Breast epithelium (tissue), 4 donors: ENCODE measurements at regions not wholly inside any gene's neighbourhood (a gene's known extent, or its start where the extent isn't known, plus 50 kb on each side); places are given as distances from the start of the nearest gene placed in this dataset.

Source experiments
- DNase-seq, 2 donors: peaks; one replicate each; pipeline ENCODE4 v3.0.0-alpha.2; 2019; ENCODE audit warnings: low spot score in 2 of 2
- H3K27ac ChIP-seq, 2 donors: fragments of 200-600 bp; sonication (generic) in 1 of 2; one replicate each; pipeline ENCODE4 v1.5.1; 2016 to 2019; ENCODE audit warnings: mild to moderate bottlenecking in 1 of 2
- H3K27me3 ChIP-seq, 2 donors: fragments of 200-600 bp; sonication (generic) in 1 of 2; one replicate each; pipeline versions ENCODE4 v1.5.1 to v1.6.0; 2017 to 2019; ENCODE audit warnings: control low read depth in 1 of 2, mild to moderate bottlenecking in 1 of 2
- H3K36me3 ChIP-seq: fragments of 200-600 bp; one replicate; pipeline ENCODE4 v1.5.1; 2019
- H3K4me1 ChIP-seq, 2 donors: fragments of 200-600 bp; sonication (generic); one replicate each; pipeline ENCODE4 v1.5.1; 2016 to 2019; ENCODE audit warnings: control low read depth in 1 of 2
- H3K4me3 ChIP-seq, 3 donors: fragments of 200-600 bp; sonication (generic); 1 replicate in 2 of 3; 2 replicates in 1 of 3; pipeline ENCODE4 v1.5.1; 2016 to 2019; ENCODE audit warnings: mild to moderate bottlenecking in 3 of 3, moderate library complexity in 2 of 3
- H3K9me3 ChIP-seq, 2 donors: fragments of 200-600 bp; sonication (generic) in 1 of 2; one replicate each; pipeline ENCODE4 v1.5.1; 2016 to 2019; ENCODE audit warnings: control low read depth in 1 of 2
- CTCF ChIP-seq, 3 donors: fragments of 450-650 bp; IDR thresholded peaks; one replicate each; pipeline ENCODE4 v1.5.1; 2016 to 2017; ENCODE audit warnings: antibody characterized with exemption in 3 of 3, mild to moderate bottlenecking in 3 of 3, moderate library complexity in 3 of 3
- POLR2A ChIP-seq: fragments of 450-650 bp; IDR thresholded peaks from one replicate; pipeline ENCODE4 v1.6.1; 2016; ENCODE audit warnings: antibody characterized with exemption, mild to moderate bottlenecking, moderate library complexity
- POLR2AphosphoS5 ChIP-seq, 3 donors: sonication (generic); formaldehyde crosslinking; IDR thresholded peaks; one replicate each; pipeline ENCODE4 v1.6.1; 2017; ENCODE audit warnings: antibody characterized with exemption in 3 of 3
- intact Hi-C: fragments of 100-400 bp; cut with DNase I; formaldehyde crosslinking; loops from one replicate; pipeline ENCODE4 v1.15.1; 2023; ENCODE audit warnings: low total_unique reads

GRCh38 chr12:108401964-108402363, 62.9 kb upstream of the CMKLR1 start:
- intact Hi-C loops = no loop called here
- H3K4me1 ChIP-seq = no peaks in the 10 kb centered on the region
- H3K9me3 ChIP-seq = peaks cover 0 to 13% of the 10 kb centered on the region in 2 donors
- no peak overlapping the region for H3K4me3 ChIP-seq
- H3K36me3 ChIP-seq = no peaks in the 10 kb centered on the region
- no peak for TF ChIP-seq POLR2AphosphoS5 (IDR thresholded peaks at IDR 0.05)
- no peak for TF ChIP-seq CTCF (IDR thresholded peaks at IDR 0.05)
- TF ChIP-seq POLR2A = no peak
- no peak overlapping the region for H3K27ac ChIP-seq
- H3K27me3 ChIP-seq = no peaks in the 10 kb centered on the region
- DNase-seq = no peak

- intact Hi-C loops = no loop called here
- no peak for TF ChIP-seq POLR2A
- TF ChIP-seq CTCF (IDR thresholded peaks at IDR 0.05) = no peak
- no peak for TF ChIP-seq POLR2AphosphoS5 (IDR thresholded peaks at IDR 0.05)
- peaks cover 0 to 5% of the 10 kb centered on the region in 2 donors for H3K9me3 ChIP-seq
- no peaks in the 10 kb centered on the region for H3K36me3 ChIP-seq
- H3K27me3 ChIP-seq = no peaks in the 10 kb centered on the region
- no peak overlapping the region for H3K4me3 ChIP-seq
- H3K27ac ChIP-seq = no peak overlapping the region
- DNase-seq = no peak
- no peaks in the 10 kb centered on the region for H3K4me1 ChIP-seq
Measured at GRCh38 chr12:108400900-108401480, 61.9 kb upstream of the CMKLR1 start.

- Histone ChIP-seq H3K4me1 (no peaks in the 10 kb centered on the region), H3K4me3 (no peak overlapping the region), H3K36me3 (no peaks in the 10 kb centered on the region), H3K27ac (no peak overlapping the region), H3K27me3 (no peaks in the 10 kb centered on the region), H3K9me3 (peaks cover 0 to under 1% of the 10 kb centered on the region in 2 donors)
- TF ChIP-seq CTCF (IDR thresholded peaks at IDR 0.05) (no peak), POLR2A (no peak), POLR2AphosphoS5 (IDR thresholded peaks at IDR 0.05) (no peak)
- intact Hi-C loops = no loop called here
- no peak for DNase-seq
Measured at GRCh38 chr12:108400481-108400880, 61.4 kb upstream of the CMKLR1 start.

GRCh38 chr12:108400056-108400455, 60.9 kb upstream of the CMKLR1 start:
- H3K4me1 ChIP-seq = no peaks in the 10 kb centered on the region
- no peaks in the 10 kb centered on the region for H3K36me3 ChIP-seq
- no peaks in the 10 kb centered on the region for H3K27me3 ChIP-seq
- no peak overlapping the region for H3K4me3 ChIP-seq
- H3K27ac ChIP-seq = no peak overlapping the region
- H3K9me3 ChIP-seq = no peaks in the 10 kb centered on the region
- DNase-seq = no peak
- intact Hi-C loops = no loop called here
- TF ChIP-seq CTCF (IDR thresholded peaks at IDR 0.05) (no peak), POLR2A (no peak), POLR2AphosphoS5 (IDR thresholded peaks at IDR 0.05) (no peak)

- H3K4me1 ChIP-seq = no peaks in the 10 kb centered on the region
- intact Hi-C loops = no loop called here
- no peak overlapping the region for H3K4me3 ChIP-seq
- peak overlapping the region in 1 of 2 donors; percentile 14 for H3K27ac ChIP-seq
- no peaks in the 10 kb centered on the region for H3K27me3 ChIP-seq
- no peaks in the 10 kb centered on the region for H3K36me3 ChIP-seq
- no peaks in the 10 kb centered on the region for H3K9me3 ChIP-seq
- peak in 1 of 2 donors; percentile 34 for DNase-seq
- peak in 1 of 3 donors; percentile 39 for TF ChIP-seq POLR2AphosphoS5 (IDR thresholded peaks at IDR 0.05)
- TF ChIP-seq CTCF (IDR thresholded peaks at IDR 0.05) = no peak
- TF ChIP-seq POLR2A = no peak
Measured at GRCh38 chr12:108399514-108399913, 60.4 kb upstream of the CMKLR1 start.
